ENCODE measurements at regions not wholly inside any gene's neighbourhood (a gene's known extent, or its start where the extent isn't known, plus 50 kb on each side); places are given as distances from the start of the nearest gene placed in this dataset.

DNA sequence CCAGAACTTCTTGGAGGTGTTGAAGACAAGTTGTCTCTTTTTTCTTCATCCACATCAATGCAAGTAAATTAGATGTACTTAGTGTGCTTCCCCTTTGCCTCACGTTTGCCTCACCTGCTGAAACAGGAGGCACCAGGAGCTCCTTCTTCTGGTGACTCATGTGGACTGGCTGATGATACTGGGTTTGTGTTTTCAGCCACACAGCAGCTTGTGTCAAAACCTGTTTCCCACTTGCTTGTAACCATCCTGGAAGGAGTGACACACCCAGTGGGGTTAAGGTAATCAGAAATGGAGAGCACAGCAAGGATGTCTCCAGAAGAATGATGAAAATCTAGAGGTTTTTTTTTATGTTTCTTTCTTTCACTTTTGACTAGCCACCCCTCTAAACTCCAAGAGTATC, 143.3 kb upstream of the RBMS3 start:
- no peak for DNase-seq (ENCODE audit: low read depth)
- no peak overlapping the region for H3K4me3 ChIP-seq (ENCODE audit: low read depth, low read length)
- TF ChIP-seq, protein P1, sequence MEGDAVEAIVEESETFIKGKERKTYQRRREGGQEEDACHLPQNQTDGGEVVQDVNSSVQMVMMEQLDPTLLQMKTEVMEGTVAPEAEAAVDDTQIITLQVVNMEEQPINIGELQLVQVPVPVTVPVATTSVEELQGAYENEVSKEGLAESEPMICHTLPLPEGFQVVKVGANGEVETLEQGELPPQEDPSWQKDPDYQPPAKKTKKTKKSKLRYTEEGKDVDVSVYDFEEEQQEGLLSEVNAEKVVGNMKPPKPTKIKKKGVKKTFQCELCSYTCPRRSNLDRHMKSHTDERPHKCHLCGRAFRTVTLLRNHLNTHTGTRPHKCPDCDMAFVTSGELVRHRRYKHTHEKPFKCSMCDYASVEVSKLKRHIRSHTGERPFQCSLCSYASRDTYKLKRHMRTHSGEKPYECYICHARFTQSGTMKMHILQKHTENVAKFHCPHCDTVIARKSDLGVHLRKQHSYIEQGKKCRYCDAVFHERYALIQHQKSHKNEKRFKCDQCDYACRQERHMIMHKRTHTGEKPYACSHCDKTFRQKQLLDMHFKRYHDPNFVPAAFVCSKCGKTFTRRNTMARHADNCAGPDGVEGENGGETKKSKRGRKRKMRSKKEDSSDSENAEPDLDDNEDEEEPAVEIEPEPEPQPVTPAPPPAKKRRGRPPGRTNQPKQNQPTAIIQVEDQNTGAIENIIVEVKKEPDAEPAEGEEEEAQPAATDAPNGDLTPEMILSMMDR (conservative IDR thresholded peaks at IDR 0.05; ENCODE audit: low read depth, low read length), result no peak

DNA sequence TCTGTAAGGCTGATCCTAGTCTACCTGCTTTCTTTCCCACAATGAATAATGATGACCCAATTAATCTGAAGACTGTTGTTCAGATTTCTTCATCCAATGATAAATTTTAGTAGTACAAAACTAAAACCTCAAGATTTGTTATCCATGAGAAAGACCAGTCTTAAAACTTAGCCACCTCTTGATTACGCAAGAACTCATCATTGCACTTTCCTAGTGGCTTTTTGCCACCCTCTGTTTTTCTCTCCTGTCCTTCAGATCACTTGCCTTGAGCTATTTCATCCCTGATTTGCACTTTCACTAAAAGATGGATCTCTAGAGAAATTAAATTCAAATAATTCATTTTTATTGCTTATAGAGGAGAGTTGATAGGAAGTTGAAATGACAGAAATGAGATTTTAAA, 142.7 kb upstream of the RBMS3 start:
- TF ChIP-seq, protein P1 (conservative IDR thresholded peaks at IDR 0.05; ENCODE audit: low read depth, low read length), result no peak
- H3K4me3 ChIP-seq (ENCODE audit: low read depth, low read length), result no peak overlapping the region
- no peak for DNase-seq (ENCODE audit: low read depth)

DNA sequence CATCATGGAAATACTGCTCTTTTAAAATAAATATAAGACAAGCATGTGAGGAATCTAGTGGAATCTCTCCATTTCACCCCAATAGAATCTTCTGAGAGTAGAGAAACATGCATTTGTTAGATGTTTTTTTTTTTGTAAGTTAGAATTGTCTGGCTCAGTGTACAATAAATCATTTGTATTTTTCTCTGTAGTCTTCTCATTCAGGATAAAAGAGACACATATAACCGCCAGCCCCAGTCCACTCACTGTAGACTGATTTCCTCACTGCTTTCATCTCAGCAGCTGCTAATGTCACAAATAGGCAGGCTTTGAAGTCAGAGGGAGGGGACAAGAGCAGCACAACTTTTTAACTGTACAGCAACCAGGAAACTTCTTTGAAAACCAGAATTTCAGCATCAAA, 140.2 kb upstream of the RBMS3 start:
- no peak for DNase-seq (ENCODE audit: low read depth)
- no peak overlapping the region for H3K4me3 ChIP-seq (ENCODE audit: low read depth, low read length)
- TF ChIP-seq, protein P1 (conservative IDR thresholded peaks at IDR 0.05; ENCODE audit: low read depth, low read length), result no peak

DNA sequence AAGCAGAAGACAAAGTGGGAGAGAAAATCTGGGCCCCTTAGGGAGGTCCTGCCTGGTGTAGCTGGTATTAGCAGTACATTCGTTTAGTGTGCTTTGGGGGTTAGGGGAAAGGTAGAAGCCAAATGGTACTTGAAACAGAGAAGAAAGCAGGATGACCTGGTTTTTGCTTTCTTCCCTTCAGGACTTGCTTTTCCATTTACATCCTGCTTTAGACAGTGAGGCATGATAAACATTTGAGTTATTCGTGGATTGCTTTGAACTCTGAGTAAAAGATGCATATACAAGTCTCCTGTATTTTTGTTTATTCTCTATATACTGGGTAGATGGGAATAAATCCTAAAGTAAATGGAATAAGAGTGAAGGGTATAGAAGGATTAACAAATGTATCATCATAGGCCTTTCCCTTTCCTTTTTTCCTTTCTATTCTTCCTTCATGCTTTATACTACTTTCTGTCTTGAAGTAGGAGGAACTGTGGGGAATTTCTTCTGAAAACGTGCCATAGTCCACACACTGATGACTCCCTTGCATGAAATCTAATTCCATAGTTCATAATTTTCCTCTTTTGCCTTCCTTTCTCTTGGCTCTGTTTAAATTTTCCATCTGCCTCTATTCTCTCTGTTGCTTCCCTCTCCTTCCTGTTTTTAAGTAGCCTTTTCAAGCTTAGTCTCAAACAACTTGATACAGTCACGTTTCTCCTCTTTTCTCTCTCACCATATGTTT, 139.5 kb upstream of the RBMS3 start:
- no peak overlapping the region for H3K4me3 ChIP-seq (ENCODE audit: low read depth, low read length)
- TF ChIP-seq, protein P1 (conservative IDR thresholded peaks at IDR 0.05; ENCODE audit: low read depth, low read length), result no peak
- DNase-seq (ENCODE audit: low read depth), result no peak

DNA sequence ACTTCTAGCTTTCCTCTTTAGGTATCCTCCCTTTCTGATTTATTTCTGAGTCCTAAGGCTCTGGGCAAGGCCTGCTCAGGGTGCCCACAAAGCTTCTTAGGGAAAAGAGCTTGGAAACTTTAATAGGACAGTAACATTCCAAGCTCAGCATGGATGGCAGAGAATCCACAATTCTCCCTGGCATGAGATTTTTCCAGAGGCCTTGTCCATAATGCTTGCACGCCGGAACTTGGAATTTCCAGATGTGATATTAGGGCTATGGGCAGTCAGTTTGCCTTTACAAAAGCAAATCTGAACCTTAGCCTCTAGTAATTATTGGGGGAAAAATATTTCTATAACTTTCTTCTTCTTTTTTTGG, 139.0 kb upstream of the RBMS3 start:
- H3K4me3 ChIP-seq (ENCODE audit: low read depth, low read length), result no peak overlapping the region
- DNase-seq (ENCODE audit: low read depth), result no peak
- TF ChIP-seq, protein P1 (conservative IDR thresholded peaks at IDR 0.05; ENCODE audit: low read depth, low read length), result no peak

DNA sequence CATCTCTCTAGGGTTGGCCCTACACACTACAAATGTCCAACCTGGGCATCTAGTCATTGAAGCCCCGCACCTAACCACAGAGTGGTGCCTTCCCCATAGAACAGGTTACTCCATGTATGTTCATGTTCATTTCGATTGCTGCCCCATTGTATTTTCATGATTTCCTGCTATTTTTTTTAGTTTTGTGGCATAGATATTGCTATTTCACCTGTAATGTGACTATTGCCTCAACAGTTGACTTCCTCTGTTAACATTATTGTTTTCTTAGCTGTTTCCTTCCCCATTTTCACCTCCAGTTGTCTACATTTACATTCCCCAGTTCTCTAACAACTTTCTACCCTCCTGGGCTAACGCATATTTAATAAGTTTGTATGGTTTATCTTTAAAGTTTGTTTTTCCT, 137.7 kb upstream of the RBMS3 start:
- DNase-seq (ENCODE audit: low read depth), result no peak
- H3K4me3 ChIP-seq (ENCODE audit: low read depth, low read length), result no peak overlapping the region
- TF ChIP-seq, protein P1 (conservative IDR thresholded peaks at IDR 0.05; ENCODE audit: low read depth, low read length), result no peak

DNA sequence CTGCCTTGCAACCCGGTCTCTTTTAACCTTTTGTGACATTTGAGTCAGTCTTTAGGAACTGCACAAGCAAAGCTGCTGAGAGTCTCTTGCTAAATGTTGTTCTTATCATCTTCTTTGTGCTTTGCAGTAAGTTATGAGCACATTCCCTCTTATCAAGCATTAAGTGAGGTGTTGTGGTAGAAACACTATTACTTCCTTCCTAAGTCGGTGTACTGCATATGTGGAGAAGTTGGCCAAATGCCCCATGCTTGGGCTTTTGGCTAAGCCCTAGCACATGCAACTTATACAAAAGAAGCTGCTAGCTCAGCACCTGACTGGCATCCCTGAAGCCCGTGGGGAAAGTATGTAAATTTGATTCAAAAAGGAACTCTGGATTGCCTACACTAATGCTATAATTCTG, 136.5 kb upstream of the RBMS3 start:
- TF ChIP-seq, protein P1 (conservative IDR thresholded peaks at IDR 0.05; ENCODE audit: low read depth, low read length), result no peak
- H3K4me3 ChIP-seq (ENCODE audit: low read depth, low read length), result no peak overlapping the region
- no peak for DNase-seq (ENCODE audit: low read depth)

Measured in epithelial cell of proximal tubule (primary cell).